ENCODE measurements at regions not wholly inside any gene's neighbourhood (a gene's known extent, or its start where the extent isn't known, plus 50 kb on each side); places are given as distances from the start of the nearest gene placed in this dataset.
A peak's percentile ranks its signal among the peaks of the same experiment; 100 is the strongest.

DNA sequence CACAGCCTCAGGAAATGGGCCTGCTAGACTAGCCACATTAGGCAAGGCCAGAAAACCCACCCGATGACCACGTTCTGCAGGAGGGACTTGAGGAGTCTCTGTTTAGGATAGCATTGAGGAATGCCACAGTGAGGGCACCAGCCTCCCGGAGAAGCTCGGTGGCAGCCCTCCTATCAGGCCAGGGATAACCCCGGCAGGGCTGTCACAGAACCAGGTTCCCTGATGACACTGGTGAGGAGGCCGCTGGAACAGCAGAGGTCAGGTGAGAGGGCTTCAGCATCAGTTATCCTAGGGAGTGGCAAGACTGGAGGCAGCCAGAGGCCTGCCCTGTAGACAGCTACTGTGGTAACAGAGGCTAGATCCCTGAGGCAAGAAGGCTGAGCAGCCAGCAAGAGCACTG, 157.6 kb downstream of the MYLK4 start:
- no peak for DNase-seq
- H3K4me1 ChIP-seq (ENCODE audit: control insufficient read depth in 3 of 3, insufficient read depth in 2 of 3, low read depth in 1 of 3, low read length in 2 of 3): no peaks in the 10 kb centered on the region
- no peak overlapping the region for H3K4me3 ChIP-seq (ENCODE audit: low read depth in 1 of 3, low read length in 3 of 3)
- no peak for FAIRE-seq
- H3K36me3 ChIP-seq (ENCODE audit: control insufficient read depth in 3 of 3, insufficient read depth in 2 of 3, low read depth in 1 of 3, low read length in 3 of 3): no peaks in the 10 kb centered on the region
- no peaks in the 10 kb centered on the region for H3K9me3 ChIP-seq (ENCODE audit: control insufficient read depth in 2 of 2, insufficient read depth in 1 of 2, low read depth in 1 of 2, low read length in 1 of 2)
- WGBS, 3 donors: 91 to 95% (median 93%) methylated on average over 6 of the region's 6 CpGs
- H3K27me3 ChIP-seq (ENCODE audit: control insufficient read depth in 3 of 3, insufficient read depth in 3 of 3, low read length in 3 of 3): no peaks in the 10 kb centered on the region
- H3K27ac ChIP-seq (ENCODE audit: low read depth in 1 of 3, low read length in 2 of 3): no peak overlapping the region

- no peak for FAIRE-seq
- 67 to 76% (median 69%) methylated on average over 8 of the region's 8 CpGs for WGBS, 3 donors
Observed at GRCh38 chr6:2589171-2589661, 161.5 kb downstream of the MYLK4 start.

GRCh38 chr6:2583459-2583858, 167.3 kb downstream of the MYLK4 start:
- 70 to 74% (median 73%) methylated on average over 4 of the region's 4 CpGs for whole genome bisulfite sequencing, 3 donors
- FAIRE-seq: no peak
- no peaks in the 10 kb centered on the region for H3K9me3 ChIP-seq (ENCODE audit: control insufficient read depth in 2 of 2, insufficient read depth in 1 of 2, low read depth in 1 of 2, low read length in 1 of 2)
- no peak for DNase-seq
- no peak overlapping the region for H3K4me3 ChIP-seq (ENCODE audit: low read depth in 1 of 3, low read length in 3 of 3)
- H3K27me3 ChIP-seq (ENCODE audit: control insufficient read depth in 3 of 3, insufficient read depth in 3 of 3, low read length in 3 of 3): peaks cover 0 to 2% (median 0%) of the 10 kb centered on the region in 3 donors
- no peaks in the 10 kb centered on the region for H3K4me1 ChIP-seq (ENCODE audit: control insufficient read depth in 3 of 3, insufficient read depth in 2 of 3, low read depth in 1 of 3, low read length in 2 of 3)
- no peaks in the 10 kb centered on the region for H3K36me3 ChIP-seq (ENCODE audit: control insufficient read depth in 3 of 3, insufficient read depth in 2 of 3, low read depth in 1 of 3, low read length in 3 of 3)
- no peak overlapping the region for H3K27ac ChIP-seq (ENCODE audit: low read depth in 1 of 3, low read length in 2 of 3)

More at GRCh38 chr6:2589171-2589661, 161.5 kb downstream of the MYLK4 start:
- Histone ChIP-seq H3K27me3 (ENCODE audit: control insufficient read depth in 3 of 3, insufficient read depth in 3 of 3, low read length in 3 of 3) (no peaks in the 10 kb centered on the region), H3K4me1 (ENCODE audit: control insufficient read depth in 3 of 3, insufficient read depth in 2 of 3, low read depth in 1 of 3, low read length in 2 of 3) (no peaks in the 10 kb centered on the region), H3K27ac (ENCODE audit: low read depth in 1 of 3, low read length in 2 of 3) (no peak overlapping the region), H3K36me3 (ENCODE audit: control insufficient read depth in 3 of 3, insufficient read depth in 2 of 3, low read depth in 1 of 3, low read length in 3 of 3) (no peaks in the 10 kb centered on the region), H3K4me3 (ENCODE audit: low read depth in 1 of 3, low read length in 3 of 3) (no peak overlapping the region), H3K9me3 (ENCODE audit: control insufficient read depth in 2 of 2, insufficient read depth in 1 of 2, low read depth in 1 of 2, low read length in 1 of 2) (no peaks in the 10 kb centered on the region)
- DNase-seq: peak; percentile 69 to 74

GRCh38 chr6:2582268-2582667, 168.5 kb downstream of the MYLK4 start:
- no peak overlapping the region for H3K27ac ChIP-seq (ENCODE audit: low read depth in 1 of 3, low read length in 2 of 3)
- 61 to 84% (median 64%) methylated on average over 6 of the region's 6 CpGs for WGBS, 3 donors
- FAIRE-seq (no peak), DNase-seq (no peak)
- H3K36me3 ChIP-seq (ENCODE audit: control insufficient read depth in 3 of 3, insufficient read depth in 2 of 3, low read depth in 1 of 3, low read length in 3 of 3): no peaks in the 10 kb centered on the region
- no peaks in the 10 kb centered on the region for H3K4me1 ChIP-seq (ENCODE audit: control insufficient read depth in 3 of 3, insufficient read depth in 2 of 3, low read depth in 1 of 3, low read length in 2 of 3)
- H3K9me3 ChIP-seq (ENCODE audit: control insufficient read depth in 2 of 2, insufficient read depth in 1 of 2, low read depth in 1 of 2, low read length in 1 of 2): no peaks in the 10 kb centered on the region
- H3K27me3 ChIP-seq (ENCODE audit: control insufficient read depth in 3 of 3, insufficient read depth in 3 of 3, low read length in 3 of 3): peaks cover 0 to 2% (median 0%) of the 10 kb centered on the region in 3 donors
- H3K4me3 ChIP-seq (ENCODE audit: low read depth in 1 of 3, low read length in 3 of 3): no peak overlapping the region

DNA sequence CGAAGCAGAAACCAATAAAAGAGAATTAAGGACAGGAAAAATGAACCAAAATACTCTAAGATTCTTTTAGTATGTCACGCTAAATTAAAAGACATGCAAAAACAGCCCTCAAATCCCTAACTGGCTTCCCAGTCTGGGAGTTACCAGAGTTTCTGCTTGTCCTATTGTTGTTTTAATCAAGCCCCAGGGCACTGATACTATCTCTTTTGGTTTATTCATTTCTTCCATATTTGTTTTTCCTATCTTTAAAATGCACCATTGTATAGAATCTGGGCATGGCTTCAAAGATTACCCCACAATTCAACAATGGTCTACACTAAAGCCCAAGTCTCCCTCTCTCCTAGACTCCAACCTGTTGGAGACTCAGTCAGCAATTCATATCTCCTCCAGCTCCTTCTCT, 169.1 kb downstream of the MYLK4 start:
- no peak for FAIRE-seq
- Histone ChIP-seq H3K4me3 (ENCODE audit: low read depth in 1 of 3, low read length in 3 of 3) (no peak overlapping the region), H3K36me3 (ENCODE audit: control insufficient read depth in 3 of 3, insufficient read depth in 2 of 3, low read depth in 1 of 3, low read length in 3 of 3) (no peaks in the 10 kb centered on the region), H3K9me3 (ENCODE audit: control insufficient read depth in 2 of 2, insufficient read depth in 1 of 2, low read depth in 1 of 2, low read length in 1 of 2) (no peaks in the 10 kb centered on the region), H3K27me3 (ENCODE audit: control insufficient read depth in 3 of 3, insufficient read depth in 3 of 3, low read length in 3 of 3) (peaks cover 0 to 2% (median 0%) of the 10 kb centered on the region in 3 donors), H3K27ac (ENCODE audit: low read depth in 1 of 3, low read length in 2 of 3) (no peak overlapping the region), H3K4me1 (ENCODE audit: control insufficient read depth in 3 of 3, insufficient read depth in 2 of 3, low read depth in 1 of 3, low read length in 2 of 3) (no peaks in the 10 kb centered on the region)
- no peak for DNase-seq
- 92 to 98% (median 96%) methylated on average over 2 of the region's 2 CpGs for WGBS, 3 donors

DNA sequence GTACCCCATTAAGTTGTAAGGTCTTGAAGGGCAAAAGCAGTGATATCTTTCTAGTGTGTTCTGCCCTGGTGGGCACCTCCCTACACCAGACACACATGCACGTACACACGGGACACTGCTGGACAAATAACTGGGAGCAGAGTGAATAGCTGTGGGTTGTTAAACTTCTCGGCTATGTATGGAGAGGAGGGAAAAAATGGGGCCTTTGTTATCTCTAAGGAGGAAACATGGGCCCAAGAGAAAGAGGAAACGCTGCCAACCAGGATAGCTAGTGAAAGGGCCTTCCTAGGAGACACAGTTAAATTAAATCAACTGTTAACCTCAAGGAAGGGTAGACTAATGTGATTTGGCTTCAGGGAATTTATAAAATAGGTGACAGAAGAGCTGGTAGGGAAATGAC, 169.7 kb downstream of the MYLK4 start:
- DNase-seq (no peak), FAIRE-seq (no peak)
- Histone ChIP-seq H3K27ac (ENCODE audit: low read depth in 1 of 3, low read length in 2 of 3) (no peak overlapping the region), H3K4me1 (ENCODE audit: control insufficient read depth in 3 of 3, insufficient read depth in 2 of 3, low read depth in 1 of 3, low read length in 2 of 3) (no peaks in the 10 kb centered on the region), H3K4me3 (ENCODE audit: low read depth in 1 of 3, low read length in 3 of 3) (no peak overlapping the region), H3K9me3 (ENCODE audit: control insufficient read depth in 2 of 2, insufficient read depth in 1 of 2, low read depth in 1 of 2, low read length in 1 of 2) (no peaks in the 10 kb centered on the region), H3K27me3 (ENCODE audit: control insufficient read depth in 3 of 3, insufficient read depth in 3 of 3, low read length in 3 of 3) (peaks cover 0 to 2% (median 0%) of the 10 kb centered on the region in 3 donors), H3K36me3 (ENCODE audit: control insufficient read depth in 3 of 3, insufficient read depth in 2 of 3, low read depth in 1 of 3, low read length in 3 of 3) (no peaks in the 10 kb centered on the region)
- WGBS, 3 donors: 61 to 69% (median 67%) methylated on average over 4 of the region's 4 CpGs

GRCh38 chr6:2579804-2580570, 170.7 kb downstream of the MYLK4 start:
- Histone ChIP-seq H3K36me3 (ENCODE audit: control insufficient read depth in 3 of 3, insufficient read depth in 2 of 3, low read depth in 1 of 3, low read length in 3 of 3) (no peaks in the 10 kb centered on the region), H3K4me3 (ENCODE audit: low read depth in 1 of 3, low read length in 3 of 3) (no peak overlapping the region), H3K4me1 (ENCODE audit: control insufficient read depth in 3 of 3, insufficient read depth in 2 of 3, low read depth in 1 of 3, low read length in 2 of 3) (no peaks in the 10 kb centered on the region), H3K27ac (ENCODE audit: low read depth in 1 of 3, low read length in 2 of 3) (no peak overlapping the region), H3K9me3 (ENCODE audit: control insufficient read depth in 2 of 2, insufficient read depth in 1 of 2, low read depth in 1 of 2, low read length in 1 of 2) (no peaks in the 10 kb centered on the region), H3K27me3 (ENCODE audit: control insufficient read depth in 3 of 3, insufficient read depth in 3 of 3, low read length in 3 of 3) (peaks cover 0 to 2% (median 0%) of the 10 kb centered on the region in 3 donors)
- DNase-seq (no peak), FAIRE-seq (no peak)
- WGBS, 3 donors: 86 to 89% (median 86%) methylated on average over 14 of the region's 14 CpGs

DNA sequence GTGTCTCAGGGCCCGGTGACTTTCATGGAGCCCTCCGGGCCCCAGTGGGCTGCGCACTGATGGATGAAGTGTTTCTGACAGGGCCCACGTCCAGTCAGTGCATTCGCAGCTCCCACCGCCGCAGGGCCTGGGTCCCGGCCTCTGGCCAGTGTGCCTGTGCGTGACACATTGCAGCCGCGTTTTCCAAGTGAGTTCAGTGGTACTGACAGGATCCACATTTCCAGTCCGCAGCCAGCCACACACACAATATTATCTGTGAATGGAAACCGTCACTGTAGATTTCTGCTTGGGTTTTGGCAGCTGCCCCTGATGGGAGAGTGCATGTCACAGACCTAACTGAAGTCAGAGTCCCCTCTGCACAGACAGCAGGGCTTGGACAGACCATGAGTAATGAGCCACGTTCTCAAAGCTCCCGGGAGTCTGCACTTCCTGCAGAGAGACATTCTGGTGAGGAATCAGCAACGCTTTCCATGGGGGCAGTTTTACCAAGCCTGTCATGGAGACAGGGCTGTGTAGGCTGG, 171.4 kb downstream of the MYLK4 start:
- Histone ChIP-seq H3K4me1 (ENCODE audit: control insufficient read depth in 3 of 3, insufficient read depth in 2 of 3, low read depth in 1 of 3, low read length in 2 of 3) (no peaks in the 10 kb centered on the region), H3K4me3 (ENCODE audit: low read depth in 1 of 3, low read length in 3 of 3) (no peak overlapping the region), H3K27ac (ENCODE audit: low read depth in 1 of 3, low read length in 2 of 3) (no peak overlapping the region), H3K27me3 (ENCODE audit: control insufficient read depth in 3 of 3, insufficient read depth in 3 of 3, low read length in 3 of 3) (peaks cover 0 to 2% (median 0%) of the 10 kb centered on the region in 3 donors), H3K36me3 (ENCODE audit: control insufficient read depth in 3 of 3, insufficient read depth in 2 of 3, low read depth in 1 of 3, low read length in 3 of 3) (no peaks in the 10 kb centered on the region), H3K9me3 (ENCODE audit: control insufficient read depth in 2 of 2, insufficient read depth in 1 of 2, low read depth in 1 of 2, low read length in 1 of 2) (no peaks in the 10 kb centered on the region)
- FAIRE-seq: no peak
- no peak for DNase-seq
- 70 to 84% (median 80%) methylated on average over 16 of the region's 16 CpGs for WGBS, 3 donors
